ENCODE measurements at regions not wholly inside any gene's neighbourhood (a gene's known extent, or its start where the extent isn't known, plus 50 kb on each side); places are given as distances from the start of the nearest gene placed in this dataset.

- no peaks in the 10 kb centered on the region for H3K9me3 ChIP-seq (ENCODE audit: control insufficient read depth in 2 of 2, low read length in 2 of 2)
- H3K36me3 ChIP-seq (ENCODE audit: control insufficient read depth in 2 of 2, insufficient read depth in 2 of 2, low read length in 2 of 2), result no peaks in the 10 kb centered on the region
- no peak overlapping the region for H3K27ac ChIP-seq (ENCODE audit: low read length)
Measured at GRCh38 chr2:65863713-65864112, 431.3 kb upstream of the SPRED2 start.

GRCh38 chr2:65856928-65857327 is 424.5 kb upstream of the SPRED2 start:
- Histone ChIP-seq H3K9ac (ENCODE audit: low read length in 2 of 2) (no peak overlapping the region), H3K36me3 (ENCODE audit: control insufficient read depth in 2 of 2, insufficient read depth in 2 of 2, low read length in 2 of 2) (no peaks in the 10 kb centered on the region), H3K9me3 (ENCODE audit: control insufficient read depth in 2 of 2, low read length in 2 of 2) (no peaks in the 10 kb centered on the region), H3K4me1 (ENCODE audit: control insufficient read depth, insufficient read depth, low read length) (no peaks in the 10 kb centered on the region), H3K27ac (ENCODE audit: low read length) (no peak overlapping the region), H3K4me3 (ENCODE audit: low read length in 2 of 2) (no peak overlapping the region), H3K27me3 (ENCODE audit: control insufficient read depth in 1 of 2, insufficient read depth in 2 of 2, low read length in 2 of 2) (no peaks in the 10 kb centered on the region)

More at GRCh38 chr2:65863713-65864112, 431.3 kb upstream of the SPRED2 start:
- H3K27me3 ChIP-seq (ENCODE audit: control insufficient read depth in 1 of 2, insufficient read depth in 2 of 2, low read length in 2 of 2), result no peaks in the 10 kb centered on the region
- no peak overlapping the region for H3K4me3 ChIP-seq (ENCODE audit: low read length in 2 of 2)
- H3K4me1 ChIP-seq (ENCODE audit: control insufficient read depth, insufficient read depth, low read length), result no peaks in the 10 kb centered on the region
- H3K9ac ChIP-seq (ENCODE audit: low read length in 2 of 2), result no peak overlapping the region

GRCh38 chr2:65856423-65856822 is 424.0 kb upstream of the SPRED2 start:
- Histone ChIP-seq H3K4me1 (ENCODE audit: control insufficient read depth, insufficient read depth, low read length) (no peaks in the 10 kb centered on the region), H3K27ac (ENCODE audit: low read length) (no peak overlapping the region), H3K27me3 (ENCODE audit: control insufficient read depth in 1 of 2, insufficient read depth in 2 of 2, low read length in 2 of 2) (no peaks in the 10 kb centered on the region), H3K36me3 (ENCODE audit: control insufficient read depth in 2 of 2, insufficient read depth in 2 of 2, low read length in 2 of 2) (no peaks in the 10 kb centered on the region), H3K9ac (ENCODE audit: low read length in 2 of 2) (no peak overlapping the region), H3K9me3 (ENCODE audit: control insufficient read depth in 2 of 2, low read length in 2 of 2) (no peaks in the 10 kb centered on the region), H3K4me3 (ENCODE audit: low read length in 2 of 2) (no peak overlapping the region)

- Histone ChIP-seq H3K27ac (ENCODE audit: low read length) (no peak overlapping the region), H3K9me3 (ENCODE audit: control insufficient read depth in 2 of 2, low read length in 2 of 2) (no peaks in the 10 kb centered on the region), H3K4me3 (ENCODE audit: low read length in 2 of 2) (no peak overlapping the region), H3K27me3 (ENCODE audit: control insufficient read depth in 1 of 2, insufficient read depth in 2 of 2, low read length in 2 of 2) (no peaks in the 10 kb centered on the region), H3K4me1 (ENCODE audit: control insufficient read depth, insufficient read depth, low read length) (no peaks in the 10 kb centered on the region), H3K9ac (ENCODE audit: low read length in 2 of 2) (no peak overlapping the region), H3K36me3 (ENCODE audit: control insufficient read depth in 2 of 2, insufficient read depth in 2 of 2, low read length in 2 of 2) (no peaks in the 10 kb centered on the region)
Measured at GRCh38 chr2:65850695-65851094, 418.3 kb upstream of the SPRED2 start.

- Histone ChIP-seq H3K9me3 (ENCODE audit: control insufficient read depth in 2 of 2, low read length in 2 of 2) (no peaks in the 10 kb centered on the region), H3K9ac (ENCODE audit: low read length in 2 of 2) (no peak overlapping the region), H3K36me3 (ENCODE audit: control insufficient read depth in 2 of 2, insufficient read depth in 2 of 2, low read length in 2 of 2) (no peaks in the 10 kb centered on the region), H3K27ac (ENCODE audit: low read length) (no peak overlapping the region), H3K27me3 (ENCODE audit: control insufficient read depth in 1 of 2, insufficient read depth in 2 of 2, low read length in 2 of 2) (no peaks in the 10 kb centered on the region), H3K4me1 (ENCODE audit: control insufficient read depth, insufficient read depth, low read length) (no peaks in the 10 kb centered on the region), H3K4me3 (ENCODE audit: low read length in 2 of 2) (no peak overlapping the region)
Measured at GRCh38 chr2:65846989-65847678, 414.7 kb upstream of the SPRED2 start.

- Histone ChIP-seq H3K27me3 (ENCODE audit: control insufficient read depth in 1 of 2, insufficient read depth in 2 of 2, low read length in 2 of 2) (no peaks in the 10 kb centered on the region), H3K9me3 (ENCODE audit: control insufficient read depth in 2 of 2, low read length in 2 of 2) (no peaks in the 10 kb centered on the region), H3K9ac (ENCODE audit: low read length in 2 of 2) (no peak overlapping the region), H3K36me3 (ENCODE audit: control insufficient read depth in 2 of 2, insufficient read depth in 2 of 2, low read length in 2 of 2) (no peaks in the 10 kb centered on the region), H3K4me1 (ENCODE audit: control insufficient read depth, insufficient read depth, low read length) (no peaks in the 10 kb centered on the region), H3K4me3 (ENCODE audit: low read length in 2 of 2) (no peak overlapping the region), H3K27ac (ENCODE audit: low read length) (no peak overlapping the region)
Measured at GRCh38 chr2:65845442-65846182, 413.2 kb upstream of the SPRED2 start.

GRCh38 chr2:65842104-65842503 is 409.7 kb upstream of the SPRED2 start:
- Histone ChIP-seq H3K4me1 (ENCODE audit: control insufficient read depth, insufficient read depth, low read length) (no peaks in the 10 kb centered on the region), H3K36me3 (ENCODE audit: control insufficient read depth in 2 of 2, insufficient read depth in 2 of 2, low read length in 2 of 2) (no peaks in the 10 kb centered on the region), H3K27ac (ENCODE audit: low read length) (no peak overlapping the region), H3K9ac (ENCODE audit: low read length in 2 of 2) (no peak overlapping the region), H3K9me3 (ENCODE audit: control insufficient read depth in 2 of 2, low read length in 2 of 2) (no peaks in the 10 kb centered on the region), H3K4me3 (ENCODE audit: low read length in 2 of 2) (no peak overlapping the region), H3K27me3 (ENCODE audit: control insufficient read depth in 1 of 2, insufficient read depth in 2 of 2, low read length in 2 of 2) (no peaks in the 10 kb centered on the region)

- Histone ChIP-seq H3K4me3 (ENCODE audit: low read length in 2 of 2) (no peak overlapping the region), H3K9me3 (ENCODE audit: control insufficient read depth in 2 of 2, low read length in 2 of 2) (no peaks in the 10 kb centered on the region), H3K27me3 (ENCODE audit: control insufficient read depth in 1 of 2, insufficient read depth in 2 of 2, low read length in 2 of 2) (no peaks in the 10 kb centered on the region), H3K9ac (ENCODE audit: low read length in 2 of 2) (no peak overlapping the region), H3K4me1 (ENCODE audit: control insufficient read depth, insufficient read depth, low read length) (no peaks in the 10 kb centered on the region), H3K27ac (ENCODE audit: low read length) (no peak overlapping the region), H3K36me3 (ENCODE audit: control insufficient read depth in 2 of 2, insufficient read depth in 2 of 2, low read length in 2 of 2) (no peaks in the 10 kb centered on the region)
Measured at GRCh38 chr2:65835975-65836549, 403.7 kb upstream of the SPRED2 start.

GRCh38 chr2:65834771-65835475 is 402.5 kb upstream of the SPRED2 start:
- no peaks in the 10 kb centered on the region for H3K4me1 ChIP-seq (ENCODE audit: control insufficient read depth, insufficient read depth, low read length)
- H3K9me3 ChIP-seq (ENCODE audit: control insufficient read depth in 2 of 2, low read length in 2 of 2), result no peaks in the 10 kb centered on the region
- H3K36me3 ChIP-seq (ENCODE audit: control insufficient read depth in 2 of 2, insufficient read depth in 2 of 2, low read length in 2 of 2), result no peaks in the 10 kb centered on the region
- H3K27me3 ChIP-seq (ENCODE audit: control insufficient read depth in 1 of 2, insufficient read depth in 2 of 2, low read length in 2 of 2), result no peaks in the 10 kb centered on the region
- no peak overlapping the region for H3K9ac ChIP-seq (ENCODE audit: low read length in 2 of 2)
- no peak overlapping the region for H3K27ac ChIP-seq (ENCODE audit: low read length)
- H3K4me3 ChIP-seq (ENCODE audit: low read length in 2 of 2), result no peak overlapping the region

- no peaks in the 10 kb centered on the region for H3K4me1 ChIP-seq (ENCODE audit: control insufficient read depth, insufficient read depth, low read length)
- no peak overlapping the region for H3K9ac ChIP-seq (ENCODE audit: low read length in 2 of 2)
- H3K27me3 ChIP-seq (ENCODE audit: control insufficient read depth in 1 of 2, insufficient read depth in 2 of 2, low read length in 2 of 2), result no peaks in the 10 kb centered on the region
- no peak overlapping the region for H3K4me3 ChIP-seq (ENCODE audit: low read length in 2 of 2)
- no peaks in the 10 kb centered on the region for H3K36me3 ChIP-seq (ENCODE audit: control insufficient read depth in 2 of 2, insufficient read depth in 2 of 2, low read length in 2 of 2)
- H3K9me3 ChIP-seq (ENCODE audit: control insufficient read depth in 2 of 2, low read length in 2 of 2), result no peaks in the 10 kb centered on the region
- H3K27ac ChIP-seq (ENCODE audit: low read length), result no peak overlapping the region
Measured at GRCh38 chr2:65834062-65834461, 401.7 kb upstream of the SPRED2 start.
